HepG2 (cell line): ENCODE measurements at regions not wholly inside any gene's neighbourhood (a gene's known extent, or its start where the extent isn't known, plus 50 kb on each side); places are given as distances from the start of the nearest gene placed in this dataset.

Experiments used
- GABPA ChIP-seq, 2 experiments: IDR thresholded peaks; 2 replicates each; pipeline ENCODE4 v1.6.1; 2011 to 2016; ENCODE audit warnings: low read depth in 2 of 2, low read length in 1 of 2, missing biosample characterization in 1 of 2, missing genetic modification characterization in 1 of 2
- JUN ChIP-seq: sonication (generic); formaldehyde crosslinking; IDR thresholded peaks from 2 replicates; pipeline ENCODE4 v1.4.0; 2020; ENCODE audit warnings: mild to moderate bottlenecking, missing genetic modification reagents
- NFATC3 ChIP-seq: sonication (generic); formaldehyde crosslinking; IDR thresholded peaks from 2 replicates; pipeline ENCODE4 v1.5.1; 2020; ENCODE audit warnings: mild to moderate bottlenecking, missing genetic modification reagents
- NFYB ChIP-seq: sonication (generic); formaldehyde crosslinking; IDR thresholded peaks from 2 replicates; pipeline ENCODE4 v1.4.0; 2020; ENCODE audit warnings: missing genetic modification reagents
- TOE1 ChIP-seq: sonication (generic); formaldehyde crosslinking; IDR thresholded peaks from 2 replicates; pipeline ENCODE4 v1.4.0; 2020; ENCODE audit warnings: mild to moderate bottlenecking, missing genetic modification reagents
- ZNF570 ChIP-seq: sonication (generic); formaldehyde crosslinking; IDR thresholded peaks from 2 replicates; pipeline ENCODE4 v1.4.0; 2020; ENCODE audit warnings: mild to moderate bottlenecking, missing genetic modification reagents, borderline replicate concordance
- ZNF878 ChIP-seq: sonication (generic); formaldehyde crosslinking; IDR thresholded peaks from 2 replicates; pipeline ENCODE4 v1.8.1; 2023; ENCODE audit warnings: mild to moderate bottlenecking, missing genetic modification reagents, moderate library complexity
- TF ChIP-seq, protein P1 (sequence below): sonication (generic); formaldehyde crosslinking; IDR thresholded peaks from 2 replicates; pipeline ENCODE4 v1.8.0; 2022; ENCODE audit warnings: mild to moderate bottlenecking, missing genetic modification reagents, moderate library complexity
- TF ChIP-seq, protein P2 (sequence below): sonication (generic); formaldehyde crosslinking; IDR thresholded peaks from 2 replicates; pipeline ENCODE4 v1.4.0; 2020; ENCODE audit warnings: missing genetic modification reagents
- TF ChIP-seq, protein P3 (sequence below): sonication (generic); formaldehyde crosslinking; IDR thresholded peaks from 2 replicates; pipeline ENCODE4 v1.4.0; 2020; ENCODE audit warnings: missing genetic modification reagents
- TF ChIP-seq, protein P4 (sequence below): sonication (generic); formaldehyde crosslinking; IDR thresholded peaks from 2 replicates; pipeline ENCODE4 v1.8.1; 2022; ENCODE audit warnings: mild to moderate bottlenecking, missing genetic modification reagents

DNA sequence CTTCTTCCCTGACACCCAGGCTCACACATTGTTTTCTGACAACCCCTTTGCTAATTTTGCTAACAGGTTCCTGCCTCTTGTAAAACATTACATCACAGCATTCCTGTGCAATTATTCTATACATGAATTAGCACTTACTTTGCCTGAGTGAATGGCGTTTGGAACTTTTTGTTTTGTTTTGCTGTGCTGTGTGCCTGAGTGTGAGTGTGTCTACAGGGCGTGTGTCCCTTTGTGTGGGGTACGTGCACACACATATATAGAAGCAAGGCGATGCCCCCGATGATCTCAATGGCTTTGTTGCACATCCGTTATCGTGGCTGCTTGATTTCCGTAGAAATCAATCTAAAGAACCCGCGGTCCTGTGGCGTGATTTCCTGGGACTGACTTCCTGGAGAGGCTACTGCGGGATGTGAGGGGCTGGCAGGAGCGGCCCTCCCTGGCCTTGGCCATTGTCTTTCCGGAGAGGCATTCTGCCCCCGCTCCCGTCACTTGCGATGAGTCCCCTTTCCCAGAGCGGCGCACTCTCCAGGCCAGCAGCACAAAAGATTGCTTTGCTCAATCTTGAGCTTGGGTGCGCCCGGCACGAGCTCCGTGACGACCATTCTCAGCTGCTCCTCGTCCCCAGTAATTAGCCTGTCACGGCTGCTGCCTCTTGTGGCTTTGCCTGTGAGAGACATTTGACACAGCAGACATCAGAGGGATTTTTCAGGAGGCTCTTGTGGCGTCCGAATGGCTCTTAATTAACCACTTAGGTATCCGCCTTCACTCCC, 398.1 kb upstream of the IRX1 start:
- TF ChIP-seq NFATC3 (CRISPR knock-in tag), result no peak
- TF ChIP-seq ZNF878, result no peak
- TF ChIP-seq, protein P1, sequence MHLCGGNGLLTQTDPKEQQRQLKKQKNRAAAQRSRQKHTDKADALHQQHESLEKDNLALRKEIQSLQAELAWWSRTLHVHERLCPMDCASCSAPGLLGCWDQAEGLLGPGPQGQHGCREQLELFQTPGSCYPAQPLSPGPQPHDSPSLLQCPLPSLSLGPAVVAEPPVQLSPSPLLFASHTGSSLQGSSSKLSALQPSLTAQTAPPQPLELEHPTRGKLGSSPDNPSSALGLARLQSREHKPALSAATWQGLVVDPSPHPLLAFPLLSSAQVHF, result no peak
- TF ChIP-seq, protein P2, sequence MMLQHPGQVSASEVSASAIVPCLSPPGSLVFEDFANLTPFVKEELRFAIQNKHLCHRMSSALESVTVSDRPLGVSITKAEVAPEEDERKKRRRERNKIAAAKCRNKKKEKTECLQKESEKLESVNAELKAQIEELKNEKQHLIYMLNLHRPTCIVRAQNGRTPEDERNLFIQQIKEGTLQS (CRISPR knock-in tag), result no peak
- TF ChIP-seq, protein P3, sequence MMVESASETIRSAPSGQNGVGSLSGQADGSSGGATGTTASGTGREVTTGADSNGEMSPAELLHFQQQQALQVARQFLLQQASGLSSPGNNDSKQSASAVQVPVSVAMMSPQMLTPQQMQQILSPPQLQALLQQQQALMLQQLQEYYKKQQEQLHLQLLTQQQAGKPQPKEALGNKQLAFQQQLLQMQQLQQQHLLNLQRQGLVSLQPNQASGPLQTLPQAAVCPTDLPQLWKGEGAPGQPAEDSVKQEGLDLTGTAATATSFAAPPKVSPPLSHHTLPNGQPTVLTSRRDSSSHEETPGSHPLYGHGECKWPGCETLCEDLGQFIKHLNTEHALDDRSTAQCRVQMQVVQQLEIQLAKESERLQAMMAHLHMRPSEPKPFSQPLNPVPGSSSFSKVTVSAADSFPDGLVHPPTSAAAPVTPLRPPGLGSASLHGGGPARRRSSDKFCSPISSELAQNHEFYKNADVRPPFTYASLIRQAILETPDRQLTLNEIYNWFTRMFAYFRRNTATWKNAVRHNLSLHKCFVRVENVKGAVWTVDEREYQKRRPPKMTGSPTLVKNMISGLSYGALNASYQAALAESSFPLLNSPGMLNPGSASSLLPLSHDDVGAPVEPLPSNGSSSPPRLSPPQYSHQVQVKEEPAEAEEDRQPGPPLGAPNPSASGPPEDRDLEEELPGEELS (CRISPR knock-in tag), result no peak
- no peak for TF ChIP-seq JUN (CRISPR knock-in tag)
- no peak for TF ChIP-seq ZNF570 (CRISPR knock-in tag)
- TF ChIP-seq NFYB (CRISPR knock-in tag), result no peak
- TF ChIP-seq GABPA (IDR thresholded peaks at IDR 0.05; ENCODE audit: low read depth, low read length), result no peak
- TF ChIP-seq GABPA (CRISPR knock-in tag; IDR thresholded peaks at IDR 0.05; ENCODE audit: low read depth), result no peak
- TF ChIP-seq, protein P4, sequence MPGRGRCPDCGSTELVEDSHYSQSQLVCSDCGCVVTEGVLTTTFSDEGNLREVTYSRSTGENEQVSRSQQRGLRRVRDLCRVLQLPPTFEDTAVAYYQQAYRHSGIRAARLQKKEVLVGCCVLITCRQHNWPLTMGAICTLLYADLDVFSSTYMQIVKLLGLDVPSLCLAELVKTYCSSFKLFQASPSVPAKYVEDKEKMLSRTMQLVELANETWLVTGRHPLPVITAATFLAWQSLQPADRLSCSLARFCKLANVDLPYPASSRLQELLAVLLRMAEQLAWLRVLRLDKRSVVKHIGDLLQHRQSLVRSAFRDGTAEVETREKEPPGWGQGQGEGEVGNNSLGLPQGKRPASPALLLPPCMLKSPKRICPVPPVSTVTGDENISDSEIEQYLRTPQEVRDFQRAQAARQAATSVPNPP (CRISPR knock-in tag), result no peak
- no peak for TF ChIP-seq TOE1 (CRISPR knock-in tag)
